ENCODE measurements at regions not wholly inside any gene's neighbourhood (a gene's known extent, or its start where the extent isn't known, plus 50 kb on each side); places are given as distances from the start of the nearest gene placed in this dataset.

DNA sequence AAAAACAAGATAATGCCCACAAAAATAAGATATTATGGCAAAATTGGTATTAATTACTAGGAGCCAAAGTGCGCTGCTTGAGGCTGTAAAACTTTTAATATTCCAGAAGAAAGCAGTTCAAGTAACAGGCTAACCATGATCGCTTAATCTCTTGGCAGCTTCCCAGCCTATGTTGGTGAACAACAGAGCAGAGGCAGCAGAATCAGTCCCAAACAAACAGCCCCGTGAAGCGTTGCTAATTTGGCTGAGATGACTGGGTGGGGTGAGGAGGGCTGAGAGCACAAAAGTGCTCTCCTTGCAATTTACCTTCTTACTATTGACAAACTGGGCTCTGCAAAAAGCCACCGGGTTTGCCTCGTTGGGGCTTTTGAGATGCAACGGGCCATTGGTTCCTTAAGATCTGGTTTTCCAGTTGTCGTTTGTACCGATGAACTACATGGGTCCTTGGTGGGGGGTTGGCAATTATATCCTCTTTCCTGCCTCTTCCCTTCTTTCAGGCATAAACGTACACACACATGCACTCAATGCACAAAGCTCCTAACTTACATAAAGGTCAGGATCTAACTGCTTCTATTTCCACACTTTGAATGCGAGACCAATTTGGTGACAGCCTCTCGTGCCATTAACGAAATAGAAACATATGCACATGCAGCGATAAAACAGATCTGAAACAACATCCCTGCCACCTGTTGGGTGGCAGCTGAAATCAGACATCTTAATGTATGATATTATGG lies 407.6 kb upstream of the CADM1 start:
- DNase-seq, result no peak

- no peak for DNase-seq
Measured at GRCh38 chr11:115910379-115910778, 406.2 kb upstream of the CADM1 start.

- no peak for DNase-seq
Measured at GRCh38 chr11:115906171-115906570, 402.0 kb upstream of the CADM1 start.

DNA sequence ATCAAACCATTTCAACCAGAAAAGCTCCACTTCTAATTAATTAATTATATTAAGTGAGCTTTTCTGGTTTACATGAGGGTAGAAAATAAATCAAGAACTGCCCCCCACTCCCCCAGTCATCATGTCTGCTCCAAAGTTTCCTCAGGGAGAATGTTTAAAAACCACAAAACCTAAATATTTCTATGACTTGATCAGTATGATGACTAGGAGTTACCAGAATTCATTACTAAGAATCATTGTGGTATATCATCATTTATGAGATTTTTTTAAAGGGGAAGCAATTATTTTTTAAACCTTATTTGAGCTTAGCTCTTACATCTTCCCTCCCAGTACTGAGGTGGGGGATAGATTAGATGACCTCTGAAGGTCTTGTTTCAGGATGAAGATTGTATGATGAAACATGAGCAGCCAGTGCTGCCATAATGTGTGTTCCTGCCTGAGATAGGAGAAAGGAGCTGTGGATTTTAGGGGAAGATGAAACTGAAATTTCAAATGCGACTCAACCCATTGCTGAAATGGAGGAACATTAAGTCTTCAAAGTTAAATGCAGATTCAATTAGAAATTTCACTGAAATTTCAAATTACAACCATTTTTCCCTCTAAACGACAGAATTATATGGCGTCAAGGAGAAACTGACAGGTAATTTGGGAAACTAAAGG lies 401.3 kb upstream of the CADM1 start:
- peak; percentile 78 for DNase-seq

- DNase-seq, result no peak
Measured at GRCh38 chr11:115903179-115903578, 399.0 kb upstream of the CADM1 start.

DNA sequence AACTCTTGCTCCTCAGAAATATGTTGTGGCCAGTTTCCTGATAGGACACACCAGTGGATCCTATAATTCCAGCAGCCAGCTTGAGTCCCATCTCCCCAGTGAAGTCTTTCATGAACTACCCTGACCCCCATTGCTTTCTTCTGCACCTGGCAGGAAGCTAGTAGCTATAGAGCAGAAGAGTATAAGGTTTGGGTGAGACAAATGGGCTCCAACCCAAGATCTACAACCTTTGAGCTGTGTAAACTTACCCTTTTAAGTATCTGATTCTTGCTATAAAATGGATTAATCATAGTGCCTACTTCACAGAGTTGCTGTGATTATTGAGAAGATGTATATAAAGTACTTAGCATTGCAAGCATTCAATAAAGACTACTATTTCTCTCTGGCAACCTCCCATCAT lies 396.9 kb upstream of the CADM1 start:
- no peak for DNase-seq

- DNase-seq, result no peak
Measured at GRCh38 chr11:115900111-115900510, 395.9 kb upstream of the CADM1 start.

DNA sequence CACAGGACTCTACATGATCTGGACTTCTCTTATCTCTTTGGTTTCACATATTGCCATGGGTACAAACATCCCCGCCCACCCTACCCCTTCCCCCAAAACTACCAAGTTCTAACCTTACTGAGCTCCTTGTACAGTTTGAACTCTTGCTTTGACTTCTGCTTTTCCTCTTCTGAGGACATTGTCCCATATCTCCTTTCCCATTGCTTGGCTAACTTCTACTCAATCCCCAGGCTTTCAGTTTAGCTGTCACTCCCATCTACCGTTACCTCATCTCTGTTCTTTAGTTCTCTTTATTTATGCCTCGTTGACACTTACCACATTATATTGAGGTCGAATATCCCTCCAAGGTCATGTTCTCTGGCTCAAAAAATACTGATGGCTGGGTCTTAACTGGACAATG lies 393.5 kb upstream of the CADM1 start:
- DNase-seq, result peak; percentile 60

DNA sequence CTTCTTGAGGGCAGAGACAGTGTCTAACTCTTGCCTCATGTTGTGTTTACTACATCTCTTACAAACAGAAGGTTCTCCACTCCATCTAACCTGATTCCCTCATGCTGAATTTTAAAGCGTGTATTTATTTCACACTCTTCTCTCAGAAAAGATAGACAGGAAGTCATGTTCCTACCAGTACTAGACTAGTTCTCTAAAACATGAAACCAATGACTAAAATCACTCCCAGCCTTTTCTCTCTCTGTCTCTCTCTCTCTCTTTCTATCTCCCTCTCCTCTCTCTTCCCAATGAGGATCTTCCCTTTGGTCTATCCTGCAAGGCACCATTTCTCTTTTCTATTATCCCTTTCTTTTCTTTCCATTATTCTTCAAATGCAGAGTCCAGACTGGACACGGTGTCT lies 391.9 kb upstream of the CADM1 start:
- DNase-seq, result no peak

- DNase-seq, result no peak
Measured at GRCh38 chr11:115895594-115895993, 391.4 kb upstream of the CADM1 start.

DNA sequence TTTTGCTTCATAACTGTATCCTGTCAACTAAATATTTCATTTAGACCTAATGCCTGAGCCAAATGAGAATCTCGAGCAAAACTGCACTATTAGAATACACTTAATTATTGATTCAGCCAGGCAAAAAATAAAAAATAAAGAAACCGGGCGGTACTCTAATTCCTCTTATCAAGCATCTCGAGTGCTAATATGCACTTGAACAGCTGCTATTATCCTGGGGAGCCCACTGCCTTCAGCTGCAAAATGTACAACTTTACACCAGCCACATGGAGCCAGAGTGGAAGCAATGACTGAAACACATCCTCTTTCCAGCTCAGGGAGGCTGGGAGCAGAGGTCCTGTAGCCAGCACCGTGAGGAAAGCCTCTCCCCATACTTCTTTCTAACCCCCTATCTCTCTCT lies 390.0 kb upstream of the CADM1 start:
- no peak for DNase-seq

DNA sequence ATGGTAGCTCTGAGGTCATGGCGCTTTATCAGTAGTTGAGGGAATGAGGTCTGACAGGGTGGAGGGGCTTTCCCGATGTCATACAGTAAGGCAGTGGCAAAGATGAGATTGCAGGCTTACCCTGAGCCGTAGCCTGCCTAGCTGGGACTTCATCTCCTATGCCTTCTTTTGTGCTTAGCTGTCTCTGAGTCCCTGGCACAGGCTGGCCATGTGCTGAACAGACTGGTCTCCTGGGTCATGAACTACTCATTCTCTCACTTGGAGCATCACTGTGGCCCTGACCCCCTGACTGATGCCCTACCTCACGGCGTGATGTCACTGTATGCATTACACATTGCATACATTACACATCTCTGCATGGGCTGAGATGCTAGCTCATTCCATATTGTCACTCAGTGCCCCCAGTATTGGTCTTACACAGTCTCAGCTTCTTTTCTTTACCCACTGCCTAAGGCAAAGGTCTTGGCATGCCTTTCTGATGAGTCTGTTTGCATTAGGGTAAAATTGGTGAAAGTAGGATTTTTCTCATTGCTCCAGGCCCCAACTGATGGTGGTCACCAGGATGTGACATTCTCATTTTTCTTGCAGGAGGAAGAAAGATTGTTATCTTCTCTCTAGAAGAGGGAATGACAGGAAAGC lies 389.4 kb upstream of the CADM1 start:
- no peak for DNase-seq

- no peak for DNase-seq
Measured at GRCh38 chr11:115892016-115892415, 387.8 kb upstream of the CADM1 start.

- DNase-seq, result no peak
Measured at GRCh38 chr11:115891581-115891980, 387.4 kb upstream of the CADM1 start.

- DNase-seq, result no peak
Measured at GRCh38 chr11:115890500-115890899, 386.3 kb upstream of the CADM1 start.

- no peak for DNase-seq
Measured at GRCh38 chr11:115889712-115890111, 385.5 kb upstream of the CADM1 start.

DNA sequence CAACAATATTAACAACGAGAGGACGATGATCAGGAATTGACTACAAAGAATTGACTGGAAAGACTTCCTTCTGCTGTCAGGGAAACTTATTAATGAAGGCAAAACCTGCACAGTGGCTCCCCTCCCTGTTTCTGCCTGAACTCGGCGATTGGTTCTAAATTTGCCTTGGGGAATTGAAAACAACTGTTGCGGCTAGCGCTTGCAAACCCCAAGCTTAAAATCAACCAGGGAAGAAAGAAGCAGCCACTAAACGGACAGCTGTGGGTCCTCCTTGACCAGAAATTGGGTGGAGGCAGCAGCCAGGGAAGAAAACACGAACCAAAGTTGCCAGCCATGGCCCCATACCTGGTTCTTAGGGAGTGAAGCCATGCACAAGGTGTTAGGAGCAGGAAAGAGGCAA lies 383.5 kb upstream of the CADM1 start:
- no peak for DNase-seq

DNA sequence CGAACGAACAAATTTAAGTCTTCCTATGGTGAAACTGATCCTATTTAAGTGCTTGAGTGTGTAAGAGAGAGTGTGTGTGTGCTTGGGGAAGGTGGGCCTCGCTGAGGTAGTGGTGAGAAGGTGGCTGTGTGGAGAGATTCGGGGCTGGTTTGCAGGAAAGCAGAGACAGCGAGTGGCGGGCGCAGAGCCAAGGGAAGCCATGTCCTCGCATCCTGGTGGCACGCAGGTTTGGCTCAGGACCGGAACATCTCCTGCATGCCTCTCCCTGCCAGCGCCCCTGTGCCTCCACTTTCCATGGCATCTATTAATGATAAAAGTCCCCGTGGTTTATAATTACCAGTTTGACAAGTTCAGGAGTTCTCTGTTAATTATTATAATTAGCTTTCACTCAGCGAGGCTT lies 383.1 kb upstream of the CADM1 start:
- no peak for DNase-seq

GRCh38 chr11:115886422-115886733 lies 382.2 kb upstream of the CADM1 start:
- DNase-seq, result no peak

- no peak for DNase-seq
Measured at GRCh38 chr11:115885535-115886421, 381.6 kb upstream of the CADM1 start.

- DNase-seq, result no peak
Measured at GRCh38 chr11:115884800-115885534, 380.8 kb upstream of the CADM1 start.

DNA sequence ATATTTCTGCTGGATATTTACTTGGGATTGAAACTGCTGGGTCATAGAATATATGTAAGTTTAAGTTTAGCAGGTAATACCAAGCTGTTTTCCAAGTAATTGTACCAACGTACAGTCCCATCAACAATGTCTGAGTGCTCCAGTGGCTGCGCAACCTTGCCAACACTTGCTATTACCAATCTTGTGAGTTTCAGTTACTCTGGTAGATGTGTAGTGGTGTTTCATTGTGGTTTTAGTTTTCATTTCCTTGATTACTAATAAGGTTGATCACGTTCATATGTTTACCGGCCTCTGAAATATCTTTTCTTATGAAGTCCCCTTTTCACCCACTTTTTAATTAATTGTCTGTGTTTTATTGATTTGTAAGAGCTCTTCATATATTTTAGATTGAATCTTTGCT lies 370.6 kb upstream of the CADM1 start:
- peak; percentile 69 for DNase-seq

DNA sequence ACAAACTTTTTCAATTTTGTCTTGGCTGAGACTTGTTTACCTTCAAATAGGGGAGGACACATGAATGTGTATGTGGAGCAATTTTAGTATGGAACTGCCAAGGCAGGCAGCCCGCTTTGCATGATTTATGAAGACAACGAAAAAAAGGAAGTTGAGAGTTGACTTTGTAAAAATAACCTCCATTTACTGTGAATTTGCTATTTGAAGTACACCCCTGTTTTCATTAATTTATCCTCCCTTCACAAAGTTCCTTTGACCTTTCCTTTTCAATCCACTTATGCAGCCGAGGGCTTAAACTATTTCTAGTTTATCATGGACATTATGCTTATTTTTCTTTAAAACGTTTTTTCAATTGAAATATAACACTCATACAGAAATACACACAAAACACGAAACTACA lies 369.6 kb upstream of the CADM1 start:
- peak; percentile 43 for DNase-seq

All from inflammatory macrophage treated with lipopolysaccharide for 4 hours (primary cell).